HL-60 (cell line): ENCODE measurements at regions not wholly inside any gene's neighbourhood (a gene's known extent, or its start where the extent isn't known, plus 50 kb on each side); places are given as distances from the start of the nearest gene placed in this dataset.

Experiments used
- DNase-seq, 2 experiments: peaks; one replicate each; pipeline ENCODE4 v3.0.0-alpha.2; 2010 to 2020; ENCODE audit warnings: low read depth in 1 of 2, low spot score in 1 of 2
- H3K27ac ChIP-seq: fragments of 250-450 bp; sonication (Bioruptor Pico); replicated peaks from 2 replicates; pipeline ENCODE4 v1.5.1; 2020; ENCODE audit warnings: mild to moderate bottlenecking, moderate library complexity
- H3K27me3 ChIP-seq: fragments of 250-450 bp; sonication (Bioruptor Pico); 2 replicates; pipeline ENCODE4 v1.5.1; 2021; ENCODE audit warnings: mild to moderate bottlenecking, moderate library complexity; ENCODE audit not compliant: insufficient read depth, poor library complexity, severe bottlenecking
- H3K4me3 ChIP-seq: replicated peaks from 2 replicates; pipeline ENCODE4 v1.5.1; 2011; ENCODE audit warnings: mild to moderate bottlenecking, control low read depth, low read length; ENCODE audit not compliant: insufficient read depth
- GABPA ChIP-seq: IDR thresholded peaks from 2 replicates; pipeline ENCODE4 v1.6.1; 2012; ENCODE audit warnings: low read depth
- POLR2AphosphoS5 ChIP-seq: IDR thresholded peaks from 2 replicates; pipeline ENCODE4 v1.6.1; 2012; ENCODE audit warnings: low read depth
- SPI1 ChIP-seq: IDR thresholded peaks from 2 replicates; pipeline ENCODE4 v1.6.1; 2012; ENCODE audit warnings: low read depth, mild to moderate bottlenecking, borderline replicate concordance
- TF ChIP-seq, protein P1 (sequence below): IDR thresholded peaks from 2 replicates; pipeline ENCODE4 v1.6.1; 2012; ENCODE audit warnings: low read depth; ENCODE audit not compliant: insufficient replicate concordance
- TF ChIP-seq, protein P2 (sequence below): IDR thresholded peaks from one replicate; pipeline ENCODE4 v1.5.1; 2011; ENCODE audit warnings: low read length, control low read depth, inconsistent platforms; ENCODE audit not compliant: insufficient read depth

DNA sequence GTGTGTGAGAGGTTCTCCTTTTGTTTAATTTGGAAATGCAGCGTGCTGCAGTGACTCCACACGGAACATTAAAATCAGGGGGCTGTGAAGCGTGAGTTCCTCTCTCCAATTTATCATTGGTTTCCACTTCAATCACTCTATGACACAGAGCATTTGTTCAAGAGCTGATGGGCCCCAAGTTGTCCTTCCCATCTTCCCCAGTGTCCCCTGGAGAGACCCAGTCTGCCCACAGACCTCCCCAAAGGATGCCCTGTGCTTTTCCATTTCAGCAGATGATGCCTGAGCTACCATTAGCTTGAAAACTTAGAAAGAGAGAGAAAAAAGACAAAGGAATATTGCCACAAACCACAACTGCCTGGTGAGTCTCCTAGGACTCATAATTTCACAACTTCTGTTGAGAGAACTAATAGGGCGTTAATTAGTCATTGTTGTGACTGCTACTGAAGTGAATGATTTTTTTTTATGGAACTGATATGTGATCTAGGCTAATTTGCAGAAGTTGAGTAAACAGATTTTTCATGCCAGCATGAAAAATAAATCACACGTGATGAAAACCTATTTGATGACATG is 772.7 kb downstream of the SEMA5A start:
- TF ChIP-seq, protein P1, sequence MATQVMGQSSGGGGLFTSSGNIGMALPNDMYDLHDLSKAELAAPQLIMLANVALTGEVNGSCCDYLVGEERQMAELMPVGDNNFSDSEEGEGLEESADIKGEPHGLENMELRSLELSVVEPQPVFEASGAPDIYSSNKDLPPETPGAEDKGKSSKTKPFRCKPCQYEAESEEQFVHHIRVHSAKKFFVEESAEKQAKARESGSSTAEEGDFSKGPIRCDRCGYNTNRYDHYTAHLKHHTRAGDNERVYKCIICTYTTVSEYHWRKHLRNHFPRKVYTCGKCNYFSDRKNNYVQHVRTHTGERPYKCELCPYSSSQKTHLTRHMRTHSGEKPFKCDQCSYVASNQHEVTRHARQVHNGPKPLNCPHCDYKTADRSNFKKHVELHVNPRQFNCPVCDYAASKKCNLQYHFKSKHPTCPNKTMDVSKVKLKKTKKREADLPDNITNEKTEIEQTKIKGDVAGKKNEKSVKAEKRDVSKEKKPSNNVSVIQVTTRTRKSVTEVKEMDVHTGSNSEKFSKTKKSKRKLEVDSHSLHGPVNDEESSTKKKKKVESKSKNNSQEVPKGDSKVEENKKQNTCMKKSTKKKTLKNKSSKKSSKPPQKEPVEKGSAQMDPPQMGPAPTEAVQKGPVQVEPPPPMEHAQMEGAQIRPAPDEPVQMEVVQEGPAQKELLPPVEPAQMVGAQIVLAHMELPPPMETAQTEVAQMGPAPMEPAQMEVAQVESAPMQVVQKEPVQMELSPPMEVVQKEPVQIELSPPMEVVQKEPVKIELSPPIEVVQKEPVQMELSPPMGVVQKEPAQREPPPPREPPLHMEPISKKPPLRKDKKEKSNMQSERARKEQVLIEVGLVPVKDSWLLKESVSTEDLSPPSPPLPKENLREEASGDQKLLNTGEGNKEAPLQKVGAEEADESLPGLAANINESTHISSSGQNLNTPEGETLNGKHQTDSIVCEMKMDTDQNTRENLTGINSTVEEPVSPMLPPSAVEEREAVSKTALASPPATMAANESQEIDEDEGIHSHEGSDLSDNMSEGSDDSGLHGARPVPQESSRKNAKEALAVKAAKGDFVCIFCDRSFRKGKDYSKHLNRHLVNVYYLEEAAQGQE, result no peak
- TF ChIP-seq, protein P2, sequence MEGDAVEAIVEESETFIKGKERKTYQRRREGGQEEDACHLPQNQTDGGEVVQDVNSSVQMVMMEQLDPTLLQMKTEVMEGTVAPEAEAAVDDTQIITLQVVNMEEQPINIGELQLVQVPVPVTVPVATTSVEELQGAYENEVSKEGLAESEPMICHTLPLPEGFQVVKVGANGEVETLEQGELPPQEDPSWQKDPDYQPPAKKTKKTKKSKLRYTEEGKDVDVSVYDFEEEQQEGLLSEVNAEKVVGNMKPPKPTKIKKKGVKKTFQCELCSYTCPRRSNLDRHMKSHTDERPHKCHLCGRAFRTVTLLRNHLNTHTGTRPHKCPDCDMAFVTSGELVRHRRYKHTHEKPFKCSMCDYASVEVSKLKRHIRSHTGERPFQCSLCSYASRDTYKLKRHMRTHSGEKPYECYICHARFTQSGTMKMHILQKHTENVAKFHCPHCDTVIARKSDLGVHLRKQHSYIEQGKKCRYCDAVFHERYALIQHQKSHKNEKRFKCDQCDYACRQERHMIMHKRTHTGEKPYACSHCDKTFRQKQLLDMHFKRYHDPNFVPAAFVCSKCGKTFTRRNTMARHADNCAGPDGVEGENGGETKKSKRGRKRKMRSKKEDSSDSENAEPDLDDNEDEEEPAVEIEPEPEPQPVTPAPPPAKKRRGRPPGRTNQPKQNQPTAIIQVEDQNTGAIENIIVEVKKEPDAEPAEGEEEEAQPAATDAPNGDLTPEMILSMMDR, result no peak
- TF ChIP-seq SPI1 (no peak), GABPA (no peak), POLR2AphosphoS5 (no peak)
- no peak overlapping the region for H3K4me3 ChIP-seq
- DNase-seq, result no peak
- no peaks in the 10 kb centered on the region for H3K27me3 ChIP-seq
- no peak overlapping the region for H3K27ac ChIP-seq

DNA sequence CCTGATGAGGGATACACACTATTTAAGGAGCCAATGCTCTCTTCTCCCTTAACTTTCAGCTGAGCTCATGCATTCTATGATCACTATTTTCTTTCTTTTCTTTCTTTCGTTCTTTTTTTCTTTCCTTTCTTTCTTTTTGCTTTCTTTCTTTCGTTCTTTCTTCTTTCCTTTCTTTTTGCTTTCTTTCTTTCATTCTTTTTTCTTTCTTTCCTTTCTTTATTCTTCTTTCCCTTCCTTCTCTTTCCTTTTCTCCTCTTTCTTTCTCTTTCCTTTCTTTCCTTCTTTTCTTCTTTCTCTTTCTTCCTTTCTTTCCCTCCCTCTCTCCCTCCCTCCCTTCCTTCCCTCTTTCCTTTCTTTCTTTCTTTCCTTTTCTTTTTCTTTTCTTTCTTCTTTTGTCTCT is 761.2 kb downstream of the SEMA5A start:
- H3K27me3 ChIP-seq, result no peaks in the 10 kb centered on the region
- no peak for DNase-seq
- TF ChIP-seq GABPA (no peak), SPI1 (no peak), POLR2AphosphoS5 (no peak)
- TF ChIP-seq, protein P1, result no peak
- TF ChIP-seq, protein P2, result no peak
- H3K4me3 ChIP-seq, result no peak overlapping the region
- no peak overlapping the region for H3K27ac ChIP-seq

DNA sequence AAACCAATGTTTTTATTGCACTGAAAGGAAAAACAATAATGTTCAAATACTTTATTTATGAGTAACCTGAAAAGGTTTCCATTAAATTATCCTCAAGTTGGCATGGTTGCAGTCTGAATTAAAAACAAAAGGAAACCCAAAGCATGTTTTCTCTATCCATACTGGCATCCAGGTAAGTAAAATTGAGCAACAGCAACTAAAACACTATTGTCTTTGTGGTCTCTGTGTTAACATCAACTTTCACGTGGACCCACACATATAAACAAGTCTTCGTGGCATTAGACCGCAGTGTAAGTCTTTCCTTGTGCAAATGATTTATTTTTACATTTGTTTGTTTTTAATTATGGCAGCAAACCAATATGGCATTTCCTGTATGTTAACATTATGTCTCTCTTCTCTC is 757.6 kb downstream of the SEMA5A start:
- TF ChIP-seq SPI1, result no peak
- TF ChIP-seq, protein P1, result no peak
- H3K27me3 ChIP-seq, result no peaks in the 10 kb centered on the region
- H3K4me3 ChIP-seq, result no peak overlapping the region
- DNase-seq, result no peak
- no peak overlapping the region for H3K27ac ChIP-seq
